HEK293 (cell line): ENCODE measurements at regions not wholly inside any gene's neighbourhood (a gene's known extent, or its start where the extent isn't known, plus 50 kb on each side); places are given as distances from the start of the nearest gene placed in this dataset.

Experiments
- HOXA7 ChIP-seq: sonication (generic); formaldehyde crosslinking; IDR thresholded peaks from 2 replicates; pipeline ENCODE4 v1.8.1; 2022; ENCODE audit warnings: missing genetic modification reagents, borderline replicate concordance
- MYNN ChIP-seq: fragments of 450-650 bp; formaldehyde crosslinking; IDR thresholded peaks from 2 replicates; pipeline ENCODE4 v1.5.1; 2016; ENCODE audit warnings: missing biosample characterization, missing genetic modification characterization, borderline replicate concordance
- OVOL3 ChIP-seq: fragments of 450-650 bp; formaldehyde crosslinking; IDR thresholded peaks from 2 replicates; pipeline ENCODE4 v1.5.1; 2016; ENCODE audit warnings: missing biosample characterization, missing genetic modification characterization
- PRDM4 ChIP-seq: fragments of 450-650 bp; formaldehyde crosslinking; IDR thresholded peaks from 2 replicates; pipeline ENCODE4 v1.5.1; 2017; ENCODE audit warnings: missing biosample characterization, missing genetic modification characterization
- SP3 ChIP-seq: fragments of 450-650 bp; formaldehyde crosslinking; IDR thresholded peaks from 2 replicates; pipeline ENCODE4 v1.5.1; 2016; ENCODE audit warnings: missing biosample characterization, missing genetic modification characterization
- TCF7L2 ChIP-seq: IDR thresholded peaks from 2 replicates; pipeline ENCODE4 v1.6.1; 2011; ENCODE audit warnings: low read depth, mild to moderate bottlenecking, inconsistent platforms, low read length, moderate library complexity, borderline replicate concordance
- ZBTB1 ChIP-seq: fragments of 450-650 bp; formaldehyde crosslinking; IDR thresholded peaks from 2 replicates; pipeline ENCODE4 v1.5.1; 2016; ENCODE audit warnings: missing biosample characterization, missing genetic modification characterization
- ZBTB17 ChIP-seq: fragments of 450-650 bp; formaldehyde crosslinking; IDR thresholded peaks from 2 replicates; pipeline ENCODE4 v1.5.1; 2016; ENCODE audit warnings: missing biosample characterization, missing genetic modification characterization
- ZBTB49 ChIP-seq: fragments of 450-650 bp; formaldehyde crosslinking; IDR thresholded peaks from 2 replicates; pipeline ENCODE4 v1.5.1; 2016; ENCODE audit warnings: missing biosample characterization, missing genetic modification characterization, low read depth
- ZFHX2 ChIP-seq: fragments of 450-650 bp; formaldehyde crosslinking; conservative IDR thresholded peaks from 2 replicates; pipeline ENCODE4 v1.5.1; 2016; ENCODE audit warnings: missing biosample characterization, missing genetic modification characterization
- ZFP41 ChIP-seq: fragments of 450-650 bp; formaldehyde crosslinking; IDR thresholded peaks from 2 replicates; pipeline ENCODE4 v1.5.1; 2016; ENCODE audit warnings: missing biosample characterization, missing genetic modification characterization, borderline replicate concordance
- ZIC2 ChIP-seq: fragments of 450-650 bp; formaldehyde crosslinking; IDR thresholded peaks from 2 replicates; pipeline ENCODE4 v1.5.1; 2016; ENCODE audit warnings: missing biosample characterization, missing genetic modification characterization
- ZNF157 ChIP-seq: fragments of 450-650 bp; formaldehyde crosslinking; IDR thresholded peaks from 2 replicates; pipeline ENCODE4 v1.5.1; 2016; ENCODE audit warnings: missing biosample characterization, missing genetic modification characterization
- ZNF169 ChIP-seq: fragments of 450-650 bp; formaldehyde crosslinking; IDR thresholded peaks from 2 replicates; pipeline ENCODE4 v1.5.1; 2016; ENCODE audit warnings: missing biosample characterization, missing genetic modification characterization
- ZNF211 ChIP-seq: fragments of 450-650 bp; formaldehyde crosslinking; IDR thresholded peaks from 2 replicates; pipeline ENCODE4 v1.5.1; 2016; ENCODE audit warnings: low read depth, missing biosample characterization, missing genetic modification characterization
- ZNF223 ChIP-seq: fragments of 450-650 bp; formaldehyde crosslinking; IDR thresholded peaks from 2 replicates; pipeline ENCODE4 v1.5.1; 2016; ENCODE audit warnings: missing biosample characterization, missing genetic modification characterization
- ZNF280D ChIP-seq: fragments of 450-650 bp; formaldehyde crosslinking; IDR thresholded peaks from 2 replicates; pipeline ENCODE4 v1.5.1; 2016; ENCODE audit warnings: missing biosample characterization, missing genetic modification characterization
- ZNF394 ChIP-seq: fragments of 450-650 bp; formaldehyde crosslinking; IDR thresholded peaks from 2 replicates; pipeline ENCODE4 v1.5.1; 2016; ENCODE audit warnings: missing biosample characterization, missing genetic modification characterization, mild to moderate bottlenecking, moderate library complexity, borderline replicate concordance
- ZNF398 ChIP-seq: fragments of 450-650 bp; formaldehyde crosslinking; IDR thresholded peaks from 2 replicates; pipeline ENCODE4 v1.5.1; 2017; ENCODE audit warnings: missing biosample characterization, missing genetic modification characterization
- ZNF488 ChIP-seq: fragments of 450-650 bp; formaldehyde crosslinking; IDR thresholded peaks from 2 replicates; pipeline ENCODE4 v1.5.1; 2016; ENCODE audit warnings: missing biosample characterization, missing genetic modification characterization
- ZNF514 ChIP-seq: fragments of 450-650 bp; formaldehyde crosslinking; IDR thresholded peaks from 2 replicates; pipeline ENCODE4 v1.5.1; 2016; ENCODE audit warnings: missing biosample characterization, missing genetic modification characterization
- ZNF610 ChIP-seq: fragments of 450-650 bp; formaldehyde crosslinking; IDR thresholded peaks from 2 replicates; pipeline ENCODE4 v1.5.1; 2016; ENCODE audit warnings: missing biosample characterization, missing genetic modification characterization, borderline replicate concordance
- ZNF677 ChIP-seq: fragments of 450-650 bp; IDR thresholded peaks from 2 replicates; pipeline ENCODE4 v1.5.0; 2018; ENCODE audit warnings: missing biosample characterization, mild to moderate bottlenecking, missing genetic modification characterization, moderate library complexity
- ZNF704 ChIP-seq: fragments of 450-650 bp; formaldehyde crosslinking; IDR thresholded peaks from 2 replicates; pipeline ENCODE4 v1.5.1; 2016; ENCODE audit warnings: missing biosample characterization, missing genetic modification characterization
- ZNF747 ChIP-seq: fragments of 450-650 bp; formaldehyde crosslinking; IDR thresholded peaks from 2 replicates; pipeline ENCODE4 v1.5.1; 2016; ENCODE audit warnings: missing biosample characterization, missing genetic modification characterization
- ZSCAN16 ChIP-seq: fragments of 450-650 bp; formaldehyde crosslinking; IDR thresholded peaks from 2 replicates; pipeline ENCODE4 v1.5.1; 2016; ENCODE audit warnings: missing biosample characterization, missing genetic modification characterization
- ZSCAN4 ChIP-seq: fragments of 450-650 bp; formaldehyde crosslinking; IDR thresholded peaks from 2 replicates; pipeline ENCODE4 v1.5.1; 2017; ENCODE audit warnings: missing biosample characterization, missing genetic modification characterization

- TF ChIP-seq ZNF280D: no peak
- no peak for TF ChIP-seq TCF7L2
- peak; percentile 82 for TF ChIP-seq ZNF398
- TF ChIP-seq ZNF677 (tag by site-specific recombination): no peak
- no peak for TF ChIP-seq ZNF704 (tag by site-specific recombination)
- TF ChIP-seq ZNF157 (tag by site-specific recombination): no peak
- 0 out of 2 replicates have a peak, but pooled peaks have one; percentile 22 for TF ChIP-seq PRDM4
- no peak for TF ChIP-seq ZBTB1 (tag by site-specific recombination)
- TF ChIP-seq ZNF211: no peak
- TF ChIP-seq ZFHX2 (tag by site-specific recombination): no peak
- TF ChIP-seq ZNF394 (tag by site-specific recombination): no peak
- TF ChIP-seq ZIC2 (tag by site-specific recombination): peak; percentile 93
- TF ChIP-seq ZNF488 (tag by site-specific recombination): 0 out of 2 replicates have a peak, but pooled peaks have one; percentile 43
- TF ChIP-seq ZBTB49 (tag by site-specific recombination): no peak
- no peak for TF ChIP-seq ZNF169 (tag by site-specific recombination)
- TF ChIP-seq SP3 (tag by site-specific recombination): no peak
- TF ChIP-seq ZSCAN16: no peak
- TF ChIP-seq ZBTB17: no peak
- no peak for TF ChIP-seq MYNN (tag by site-specific recombination)
- TF ChIP-seq ZNF223: no peak
- TF ChIP-seq ZNF514: no peak
- TF ChIP-seq ZSCAN4: no peak
- no peak for TF ChIP-seq ZNF747 (tag by site-specific recombination)
- no peak for TF ChIP-seq OVOL3 (tag by site-specific recombination)
- no peak for TF ChIP-seq ZNF610
- no peak for TF ChIP-seq ZFP41 (tag by site-specific recombination)
- no peak for TF ChIP-seq HOXA7
Measured at GRCh38 chr11:15707971-15708370, 593.2 kb downstream of the INSC start (continued).
